ENCODE measurements at regions not wholly inside any gene's neighbourhood (a gene's known extent, or its start where the extent isn't known, plus 50 kb on each side); places are given as distances from the start of the nearest gene placed in this dataset.

GRCh38 chr11:28673691-28674432 lies 565.7 kb downstream of the METTL15 start:
- Histone ChIP-seq H3K4me1 (ENCODE audit: control insufficient read depth, insufficient read depth, low read length) (no peaks in the 10 kb centered on the region), H3K9me3 (ENCODE audit: control insufficient read depth, insufficient read depth, low read length) (no peaks in the 10 kb centered on the region)

DNA sequence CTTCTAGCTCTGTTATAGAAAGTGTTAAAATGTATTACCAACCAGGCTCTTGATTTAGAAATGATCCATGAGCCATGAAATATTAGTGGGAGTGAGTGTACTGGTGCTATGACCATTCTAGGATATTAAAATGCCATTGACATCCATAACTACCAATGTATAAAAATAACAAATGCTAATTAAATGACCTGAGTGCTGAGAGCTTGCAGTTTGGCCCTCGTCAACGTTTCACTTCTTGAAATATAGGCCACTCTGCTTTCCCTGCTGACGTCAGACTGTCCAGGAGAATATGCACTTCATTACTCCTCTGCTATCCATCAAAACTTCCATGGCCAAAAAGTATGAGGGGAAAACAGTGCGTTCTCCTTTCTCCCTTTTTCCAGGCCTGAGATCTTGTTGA lies 563.1 kb downstream of the METTL15 start:
- H3K36me3 ChIP-seq (ENCODE audit: control insufficient read depth, insufficient read depth, low read length): no peaks in the 10 kb centered on the region
- no peaks in the 10 kb centered on the region for H3K9me3 ChIP-seq (ENCODE audit: control insufficient read depth, insufficient read depth, low read length)
- no peaks in the 10 kb centered on the region for H3K4me1 ChIP-seq (ENCODE audit: control insufficient read depth, insufficient read depth, low read length)
- no peak overlapping the region for H3K9ac ChIP-seq (ENCODE audit: low read depth, low read length)
- H3K27me3 ChIP-seq (ENCODE audit: control insufficient read depth, insufficient read depth, low read length): no peaks in the 10 kb centered on the region
- H3K4me3 ChIP-seq (ENCODE audit: low read depth, low read length): no peak overlapping the region

More at GRCh38 chr11:28673691-28674432, 565.7 kb downstream of the METTL15 start:
- H3K27me3 ChIP-seq (ENCODE audit: control insufficient read depth, insufficient read depth, low read length): no peaks in the 10 kb centered on the region
- no peaks in the 10 kb centered on the region for H3K36me3 ChIP-seq (ENCODE audit: control insufficient read depth, insufficient read depth, low read length)
- H3K4me3 ChIP-seq (ENCODE audit: low read depth, low read length): no peak overlapping the region
- H3K9ac ChIP-seq (ENCODE audit: low read depth, low read length): no peak overlapping the region

DNA sequence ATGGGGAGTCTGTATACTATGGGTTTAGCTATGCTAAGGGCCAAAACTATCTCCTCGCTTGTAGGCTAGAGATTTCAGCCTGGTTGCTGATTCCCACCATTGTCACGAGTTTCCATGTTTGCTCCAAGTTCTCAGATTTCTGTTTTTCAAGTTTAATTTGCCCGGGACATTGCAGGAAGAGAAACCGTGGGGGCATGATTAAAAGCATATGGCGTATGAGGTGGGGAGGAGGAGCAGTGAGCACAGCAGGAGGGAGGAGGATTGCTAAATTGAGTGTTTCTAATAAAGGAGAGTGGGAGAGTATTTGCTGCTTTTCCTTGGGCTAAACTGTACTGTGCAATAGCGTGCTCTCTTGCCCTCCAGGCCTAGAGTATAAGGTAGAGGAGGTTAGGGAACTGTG lies 558.4 kb downstream of the METTL15 start:
- Histone ChIP-seq H3K4me1 (ENCODE audit: control insufficient read depth, insufficient read depth, low read length) (no peaks in the 10 kb centered on the region), H3K36me3 (ENCODE audit: control insufficient read depth, insufficient read depth, low read length) (no peaks in the 10 kb centered on the region), H3K9ac (ENCODE audit: low read depth, low read length) (no peak overlapping the region)

GRCh38 chr11:28659716-28660348 lies 551.6 kb downstream of the METTL15 start:
- Histone ChIP-seq H3K36me3 (ENCODE audit: control insufficient read depth, insufficient read depth, low read length) (no peaks in the 10 kb centered on the region), H3K4me3 (ENCODE audit: low read depth, low read length) (no peak overlapping the region), H3K27me3 (ENCODE audit: control insufficient read depth, insufficient read depth, low read length) (no peaks in the 10 kb centered on the region), H3K9me3 (ENCODE audit: control insufficient read depth, insufficient read depth, low read length) (no peaks in the 10 kb centered on the region), H3K9ac (ENCODE audit: low read depth, low read length) (no peak overlapping the region), H3K4me1 (ENCODE audit: control insufficient read depth, insufficient read depth, low read length) (no peaks in the 10 kb centered on the region)

More for the DNA sequence above, 558.4 kb downstream of the METTL15 start:
- Histone ChIP-seq H3K9me3 (ENCODE audit: control insufficient read depth, insufficient read depth, low read length) (no peaks in the 10 kb centered on the region), H3K27me3 (ENCODE audit: control insufficient read depth, insufficient read depth, low read length) (no peaks in the 10 kb centered on the region), H3K4me3 (ENCODE audit: low read depth, low read length) (no peak overlapping the region)

DNA sequence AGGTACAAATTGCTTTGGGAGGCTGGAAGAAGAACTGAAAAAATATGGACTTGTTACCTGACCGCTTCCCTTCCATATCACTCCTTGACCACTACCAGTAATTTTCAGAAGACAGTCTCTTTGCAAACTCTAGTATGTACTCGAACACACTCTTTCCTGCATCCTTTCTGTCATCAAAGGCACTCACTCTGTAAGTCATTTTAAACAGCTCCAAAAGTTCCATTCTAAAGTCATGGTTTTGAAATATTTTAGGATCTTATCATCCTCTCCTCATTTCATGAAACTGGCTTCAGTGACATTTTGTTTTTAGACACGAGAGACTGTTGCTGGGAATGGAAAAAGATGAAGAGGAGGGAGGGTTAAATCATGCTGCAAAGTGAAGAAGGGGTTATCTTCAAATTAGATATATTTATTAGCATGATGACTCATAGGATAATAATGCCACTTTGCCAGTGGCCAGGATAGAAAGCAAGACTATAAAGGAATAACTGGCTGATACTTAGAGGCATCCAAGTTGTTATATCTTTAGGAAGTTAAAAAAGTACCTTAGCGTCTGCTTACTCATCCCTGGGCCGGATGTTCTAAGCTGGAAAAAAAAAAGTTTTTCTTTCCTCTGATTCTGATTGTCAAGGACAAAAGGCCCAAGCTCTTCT lies 549.3 kb downstream of the METTL15 start:
- Histone ChIP-seq H3K4me1 (ENCODE audit: control insufficient read depth, insufficient read depth, low read length) (no peaks in the 10 kb centered on the region), H3K36me3 (ENCODE audit: control insufficient read depth, insufficient read depth, low read length) (no peaks in the 10 kb centered on the region), H3K4me3 (ENCODE audit: low read depth, low read length) (no peak overlapping the region), H3K9ac (ENCODE audit: low read depth, low read length) (no peak overlapping the region), H3K27me3 (ENCODE audit: control insufficient read depth, insufficient read depth, low read length) (no peaks in the 10 kb centered on the region), H3K9me3 (ENCODE audit: control insufficient read depth, insufficient read depth, low read length) (no peaks in the 10 kb centered on the region)

DNA sequence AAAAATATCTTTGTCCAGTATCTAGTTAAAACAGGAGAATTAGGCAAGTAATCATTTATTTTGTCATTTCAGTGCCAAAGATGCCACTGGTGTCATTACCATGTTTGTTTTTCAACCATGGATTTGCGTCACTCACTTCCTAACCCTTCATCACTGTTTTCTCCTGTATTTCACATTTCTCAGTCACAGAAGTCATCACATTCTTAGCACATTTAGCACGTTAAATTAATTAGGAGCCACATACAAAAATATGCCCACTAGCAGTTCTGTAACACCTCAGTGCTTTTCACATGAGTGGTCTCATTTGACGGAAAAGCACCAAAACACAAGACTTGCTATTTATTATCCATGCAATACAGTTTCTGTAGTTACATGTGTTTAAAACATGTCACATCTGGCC lies 546.0 kb downstream of the METTL15 start:
- Histone ChIP-seq H3K27me3 (ENCODE audit: control insufficient read depth, insufficient read depth, low read length) (no peaks in the 10 kb centered on the region), H3K9ac (ENCODE audit: low read depth, low read length) (no peak overlapping the region), H3K9me3 (ENCODE audit: control insufficient read depth, insufficient read depth, low read length) (no peaks in the 10 kb centered on the region), H3K36me3 (ENCODE audit: control insufficient read depth, insufficient read depth, low read length) (no peaks in the 10 kb centered on the region), H3K4me3 (ENCODE audit: low read depth, low read length) (no peak overlapping the region), H3K4me1 (ENCODE audit: control insufficient read depth, insufficient read depth, low read length) (no peaks in the 10 kb centered on the region)

- no peaks in the 10 kb centered on the region for H3K9me3 ChIP-seq (ENCODE audit: control insufficient read depth, insufficient read depth, low read length)
- H3K4me1 ChIP-seq (ENCODE audit: control insufficient read depth, insufficient read depth, low read length): no peaks in the 10 kb centered on the region
- H3K27me3 ChIP-seq (ENCODE audit: control insufficient read depth, insufficient read depth, low read length): no peaks in the 10 kb centered on the region
- H3K9ac ChIP-seq (ENCODE audit: low read depth, low read length): no peak overlapping the region
- no peaks in the 10 kb centered on the region for H3K36me3 ChIP-seq (ENCODE audit: control insufficient read depth, insufficient read depth, low read length)
- H3K4me3 ChIP-seq (ENCODE audit: low read depth, low read length): no peak overlapping the region
These were observed 541.7 kb downstream of the METTL15 start for GRCh38 chr11:28649922-28650321.

GRCh38 chr11:28636566-28636965 lies 528.4 kb downstream of the METTL15 start:
- H3K9me3 ChIP-seq (ENCODE audit: control insufficient read depth, insufficient read depth, low read length): no peaks in the 10 kb centered on the region
- no peaks in the 10 kb centered on the region for H3K27me3 ChIP-seq (ENCODE audit: control insufficient read depth, insufficient read depth, low read length)
- no peak overlapping the region for H3K4me3 ChIP-seq (ENCODE audit: low read depth, low read length)
- no peaks in the 10 kb centered on the region for H3K36me3 ChIP-seq (ENCODE audit: control insufficient read depth, insufficient read depth, low read length)
- no peak overlapping the region for H3K9ac ChIP-seq (ENCODE audit: low read depth, low read length)
- no peaks in the 10 kb centered on the region for H3K4me1 ChIP-seq (ENCODE audit: control insufficient read depth, insufficient read depth, low read length)

GRCh38 chr11:28636033-28636432 lies 527.8 kb downstream of the METTL15 start:
- Histone ChIP-seq H3K9me3 (ENCODE audit: control insufficient read depth, insufficient read depth, low read length) (no peaks in the 10 kb centered on the region), H3K36me3 (ENCODE audit: control insufficient read depth, insufficient read depth, low read length) (no peaks in the 10 kb centered on the region), H3K9ac (ENCODE audit: low read depth, low read length) (no peak overlapping the region), H3K4me1 (ENCODE audit: control insufficient read depth, insufficient read depth, low read length) (no peaks in the 10 kb centered on the region), H3K4me3 (ENCODE audit: low read depth, low read length) (no peak overlapping the region), H3K27me3 (ENCODE audit: control insufficient read depth, insufficient read depth, low read length) (no peaks in the 10 kb centered on the region)

GRCh38 chr11:28632338-28632737 lies 524.1 kb downstream of the METTL15 start:
- Histone ChIP-seq H3K9me3 (ENCODE audit: control insufficient read depth, insufficient read depth, low read length) (no peaks in the 10 kb centered on the region), H3K4me1 (ENCODE audit: control insufficient read depth, insufficient read depth, low read length) (peaks cover 6% of the 10 kb centered on the region), H3K4me3 (ENCODE audit: low read depth, low read length) (no peak overlapping the region), H3K27me3 (ENCODE audit: control insufficient read depth, insufficient read depth, low read length) (no peaks in the 10 kb centered on the region), H3K36me3 (ENCODE audit: control insufficient read depth, insufficient read depth, low read length) (no peaks in the 10 kb centered on the region), H3K9ac (ENCODE audit: low read depth, low read length) (no peak overlapping the region)

DNA sequence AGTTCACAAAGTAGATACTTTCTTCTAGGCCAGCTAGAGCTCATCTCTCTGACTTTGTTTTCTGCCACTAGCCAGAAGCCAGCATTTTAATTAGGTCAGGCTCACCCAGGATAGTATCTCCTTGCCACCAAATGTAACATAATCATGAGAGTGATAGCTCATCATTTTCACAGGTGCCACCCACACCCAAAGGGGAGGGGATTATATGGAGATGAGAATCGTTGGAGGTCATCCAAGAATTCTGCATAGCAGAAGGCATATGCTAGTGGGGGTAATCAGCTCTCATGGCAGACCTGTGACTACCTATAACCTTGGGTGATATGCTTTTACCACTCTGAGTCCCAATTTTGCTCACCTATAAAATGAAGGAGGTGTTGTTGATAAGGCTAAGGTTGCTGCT lies 523.0 kb downstream of the METTL15 start:
- H3K27me3 ChIP-seq (ENCODE audit: control insufficient read depth, insufficient read depth, low read length): no peaks in the 10 kb centered on the region
- H3K9me3 ChIP-seq (ENCODE audit: control insufficient read depth, insufficient read depth, low read length): no peaks in the 10 kb centered on the region
- peaks cover 6% of the 10 kb centered on the region for H3K4me1 ChIP-seq (ENCODE audit: control insufficient read depth, insufficient read depth, low read length)
- H3K9ac ChIP-seq (ENCODE audit: low read depth, low read length): no peak overlapping the region
- no peaks in the 10 kb centered on the region for H3K36me3 ChIP-seq (ENCODE audit: control insufficient read depth, insufficient read depth, low read length)
- H3K4me3 ChIP-seq (ENCODE audit: low read depth, low read length): no peak overlapping the region

DNA sequence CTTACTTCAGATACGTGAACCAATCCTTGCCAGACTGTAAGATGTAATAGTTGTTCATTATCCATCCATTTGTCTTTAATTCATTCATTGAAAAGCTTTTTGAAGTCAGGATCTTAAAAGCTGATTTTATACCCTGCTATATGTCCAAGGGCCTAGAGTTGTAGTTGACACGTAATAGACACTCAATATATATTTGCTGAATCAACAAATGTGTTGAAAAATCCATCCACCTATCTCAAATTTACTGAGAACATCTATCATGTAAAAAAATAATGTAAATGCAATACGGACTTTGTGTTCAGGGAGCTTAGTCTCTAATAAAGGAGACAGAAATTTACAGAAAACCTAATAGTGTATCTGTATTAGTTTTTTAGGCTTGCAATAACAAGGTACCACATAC lies 521.0 kb downstream of the METTL15 start:
- no peaks in the 10 kb centered on the region for H3K9me3 ChIP-seq (ENCODE audit: control insufficient read depth, insufficient read depth, low read length)
- H3K4me3 ChIP-seq (ENCODE audit: low read depth, low read length): no peak overlapping the region
- no peaks in the 10 kb centered on the region for H3K27me3 ChIP-seq (ENCODE audit: control insufficient read depth, insufficient read depth, low read length)
- peaks cover 6% of the 10 kb centered on the region for H3K4me1 ChIP-seq (ENCODE audit: control insufficient read depth, insufficient read depth, low read length)
- no peaks in the 10 kb centered on the region for H3K36me3 ChIP-seq (ENCODE audit: control insufficient read depth, insufficient read depth, low read length)
- no peak overlapping the region for H3K9ac ChIP-seq (ENCODE audit: low read depth, low read length)

All from iPS-15b (cell line).